ENCODE measurements at regions not wholly inside any gene's neighbourhood (a gene's known extent, or its start where the extent isn't known, plus 50 kb on each side); places are given as distances from the start of the nearest gene placed in this dataset.
"Not testable (repeated sequence)": the region's sequence is repeated elsewhere in the genome, so short reads cannot be mapped to it uniquely, and the experiment has no call there.

DNA sequence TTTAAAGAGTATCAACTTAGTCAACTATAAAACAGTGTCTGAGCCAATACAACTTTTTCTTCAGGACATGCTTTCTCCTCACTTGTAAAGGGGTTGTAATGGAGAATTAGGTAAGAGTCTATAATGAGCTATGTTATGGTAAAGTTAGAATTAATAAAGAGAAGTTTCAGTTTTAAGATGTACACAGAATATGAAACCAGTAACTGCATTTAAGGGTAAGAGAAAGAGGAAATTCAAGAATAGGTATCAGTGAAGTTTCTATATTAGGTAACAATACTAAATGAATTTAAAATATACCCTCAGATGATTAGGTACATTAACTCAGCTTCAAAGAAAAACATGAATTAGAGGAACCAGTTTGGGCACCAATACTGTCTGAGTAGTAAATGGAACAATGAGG is 1444.3 kb upstream of the ADGRB3 start:
- DNase-seq (ENCODE audit: low read depth in 4 of 4, low spot score in 3 of 4) = no peak

DNA sequence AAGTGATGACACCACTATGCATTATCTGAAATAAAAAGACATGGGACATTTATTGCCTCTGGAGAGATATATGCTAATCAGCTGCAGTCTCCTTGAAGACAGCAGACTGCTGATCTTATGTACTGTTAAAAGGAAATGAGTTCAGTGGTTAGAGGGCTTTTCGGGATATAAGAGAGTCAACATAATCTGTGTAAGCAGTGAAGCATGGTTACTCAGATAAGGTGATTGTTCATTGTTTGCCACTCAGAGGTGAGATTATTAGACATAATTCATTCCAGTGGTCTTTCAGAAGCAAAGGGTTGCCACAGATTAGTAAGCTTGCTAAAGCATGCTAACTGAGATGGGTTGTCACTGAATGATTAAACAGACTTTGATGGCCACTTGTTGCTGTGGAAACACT is 1450.7 kb upstream of the ADGRB3 start:
- DNase-seq (ENCODE audit: low read depth in 4 of 4, low spot score in 3 of 4) = no peak

DNA sequence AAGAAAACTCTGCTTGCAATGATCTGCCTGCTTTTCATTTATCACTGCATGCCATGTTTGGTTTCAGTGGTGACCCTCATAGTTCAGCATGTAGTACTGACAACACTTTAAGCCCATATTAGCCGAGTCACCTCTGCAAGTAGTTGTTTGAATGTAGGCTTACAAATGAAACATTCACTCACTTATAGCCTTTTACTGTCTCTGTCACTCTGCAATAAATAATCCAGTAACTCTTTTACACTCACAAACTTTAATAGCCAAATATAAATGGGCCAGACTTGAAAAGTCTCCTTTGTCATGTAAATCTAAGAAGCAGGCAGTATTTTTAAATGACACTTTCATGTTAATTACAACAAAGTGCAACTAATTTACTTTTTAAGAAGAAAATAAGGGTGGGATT is 1460.0 kb upstream of the ADGRB3 start:
- no peak for DNase-seq (ENCODE audit: low read depth in 4 of 4, low spot score in 3 of 4)

DNA sequence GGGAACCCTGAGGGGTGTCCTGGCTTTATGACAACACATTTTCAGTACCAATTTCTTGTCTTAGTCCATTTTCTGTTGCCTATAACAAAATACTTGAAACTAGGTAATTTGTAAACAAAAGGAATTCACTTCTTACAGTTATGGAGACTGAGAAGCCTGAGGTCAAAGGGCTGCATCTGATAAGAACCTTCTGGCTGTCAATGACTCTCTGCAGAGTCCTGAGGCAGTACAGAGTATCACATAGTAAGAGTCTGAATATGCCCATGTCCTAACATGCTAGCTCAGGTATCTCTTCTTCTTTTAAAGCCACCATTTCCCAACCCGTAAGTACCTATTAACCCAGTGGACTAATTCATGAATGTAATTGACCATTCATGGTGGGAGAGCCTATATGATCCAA is 1458.6 kb upstream of the EYS start:
- no peak for DNase-seq (ENCODE audit: low read depth in 4 of 4, low spot score in 3 of 4)

DNA sequence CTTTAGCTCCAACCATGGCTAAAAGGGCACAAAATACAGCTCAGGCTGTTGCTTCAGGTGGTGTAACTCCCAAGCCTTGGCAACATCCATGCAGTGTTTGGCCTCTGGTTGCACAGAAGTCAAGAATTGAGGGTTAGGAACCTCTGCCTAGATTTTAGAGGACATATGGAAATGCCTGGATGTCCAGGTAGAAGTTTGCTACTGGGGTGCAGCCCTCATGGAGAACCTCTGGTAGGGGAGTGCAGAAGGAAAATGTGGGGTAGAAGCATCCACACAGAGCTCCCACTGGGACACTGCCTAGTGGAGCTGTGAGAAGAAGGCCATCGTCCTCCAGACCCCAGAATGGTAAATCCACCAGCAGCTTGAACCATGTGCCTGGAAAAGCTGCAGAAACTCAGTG is 1453.8 kb upstream of the EYS start:
- DNase-seq (ENCODE audit: low read depth in 4 of 4, low spot score in 3 of 4) = no peak

DNA sequence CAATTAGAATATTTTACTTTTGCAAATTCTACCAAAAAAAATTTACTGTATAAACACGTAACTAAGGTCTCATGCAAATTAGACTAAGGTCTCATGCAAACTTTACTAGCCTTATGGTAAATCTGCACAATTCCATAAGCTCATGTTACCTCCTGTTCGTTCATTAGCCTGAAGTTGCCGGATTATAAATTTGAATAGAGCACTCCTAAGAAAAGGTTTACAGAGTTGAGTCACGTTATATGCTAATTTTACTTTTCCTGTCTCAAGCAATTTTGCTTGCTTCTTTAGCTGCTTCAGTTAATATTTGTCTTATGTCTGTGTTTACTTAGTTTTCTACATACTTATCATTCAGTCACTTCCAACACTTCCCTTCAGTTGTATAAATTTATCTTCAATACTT is 1434.0 kb upstream of the EYS start:
- DNase-seq (ENCODE audit: low read depth in 4 of 4, low spot score in 3 of 4) = no peak

DNA sequence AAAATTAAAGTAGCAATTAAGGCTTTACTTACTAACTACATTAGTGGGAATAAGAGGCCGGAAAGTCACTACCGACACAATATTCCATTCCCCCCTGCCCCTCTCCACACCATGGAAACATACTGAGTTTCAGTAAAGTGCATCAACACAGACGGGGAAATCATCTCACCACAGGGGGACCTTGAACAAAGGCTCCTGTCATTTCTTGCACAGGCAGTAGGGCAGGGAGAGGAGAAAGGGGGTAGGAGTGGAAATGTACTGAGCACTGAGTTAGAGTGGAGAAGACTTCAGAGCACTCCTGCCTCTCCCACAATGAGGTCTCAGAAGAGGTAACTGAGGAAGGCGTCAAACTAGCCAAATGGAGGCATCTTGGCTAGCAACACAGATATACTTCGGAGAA is 1426.9 kb upstream of the EYS start:
- no peak for DNase-seq (ENCODE audit: low read depth in 4 of 4, low spot score in 3 of 4)

DNA sequence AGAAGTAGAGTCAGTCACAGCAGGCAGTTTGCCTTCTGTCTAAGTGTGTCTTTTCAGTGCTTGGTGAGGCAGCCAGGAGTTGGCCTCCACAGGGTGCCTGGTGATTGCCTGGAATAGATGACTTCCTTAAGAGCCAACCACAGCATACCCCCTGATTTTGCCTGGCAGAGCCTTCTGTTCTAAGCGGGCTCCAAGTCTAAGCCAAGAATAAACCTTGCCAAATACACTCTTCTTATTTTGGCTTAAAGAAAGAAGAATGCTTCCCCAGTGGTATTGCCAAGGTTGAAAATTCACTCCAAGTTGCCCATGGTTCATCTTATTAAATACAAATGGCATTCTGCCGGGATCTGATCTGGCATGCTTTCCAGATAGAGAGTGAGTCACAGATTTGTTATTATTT is 1424.8 kb upstream of the EYS start:
- no peak for DNase-seq (ENCODE audit: low read depth in 4 of 4, low spot score in 3 of 4)

DNA sequence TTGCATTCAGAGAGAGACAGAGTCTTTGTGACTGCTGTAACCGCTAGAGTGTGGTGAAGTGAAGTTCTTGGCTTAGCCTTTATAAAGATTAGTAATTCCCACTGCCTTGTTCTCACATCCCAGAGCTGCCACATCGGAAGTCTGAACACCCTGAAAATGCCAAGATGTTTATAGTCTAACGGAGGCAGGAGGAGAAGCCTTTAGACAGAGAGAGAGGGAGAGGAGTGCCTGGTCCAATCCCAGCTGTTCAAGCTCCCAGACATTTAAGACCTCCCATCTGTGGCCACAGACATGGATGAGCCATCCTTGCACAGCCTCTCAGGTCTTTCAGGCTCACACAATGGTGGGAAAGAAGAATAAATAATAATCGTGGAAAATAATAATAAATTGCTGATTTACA is 1422.8 kb upstream of the EYS start:
- no peak for DNase-seq (ENCODE audit: low read depth in 4 of 4, low spot score in 3 of 4)

DNA sequence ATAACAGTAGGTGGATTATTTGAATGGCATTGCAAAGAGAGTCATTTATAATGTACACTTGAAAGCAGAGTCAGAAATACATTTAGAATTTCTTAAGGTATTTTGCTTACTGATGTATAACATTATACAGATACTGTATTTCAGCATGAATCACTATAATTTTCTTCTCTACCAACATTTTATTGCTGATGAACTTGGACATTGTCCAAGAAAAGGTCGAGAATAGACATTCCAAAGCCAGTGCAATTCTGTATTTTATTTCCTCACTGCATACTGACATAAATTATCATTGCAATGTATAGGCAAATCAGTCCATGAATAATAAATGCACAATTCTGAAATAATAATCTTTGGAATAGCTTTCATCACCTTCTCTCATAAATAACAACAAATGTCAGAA is 1420.0 kb upstream of the EYS start:
- no peak for DNase-seq (ENCODE audit: low read depth in 4 of 4, low spot score in 3 of 4)

DNA sequence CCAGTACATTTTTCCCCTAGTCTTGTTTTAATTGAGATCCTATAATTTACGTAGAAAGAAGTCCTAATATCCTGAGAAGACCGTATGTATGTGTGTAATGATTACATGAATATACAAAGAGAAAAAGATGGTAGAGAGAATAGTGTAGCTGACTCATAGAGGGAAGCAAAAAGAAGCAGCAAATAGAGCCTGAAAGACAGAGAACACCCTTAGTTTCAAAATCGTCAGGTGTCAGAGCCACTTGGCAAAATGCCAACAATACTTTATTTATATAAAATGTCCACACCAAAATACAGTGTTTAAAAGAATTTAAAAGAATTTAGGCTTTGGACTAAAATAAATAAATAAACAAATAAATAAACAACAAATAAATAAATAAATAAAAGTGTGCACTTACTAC is 1414.1 kb upstream of the EYS start:
- no peak for DNase-seq (ENCODE audit: low read depth in 4 of 4, low spot score in 3 of 4)

DNA sequence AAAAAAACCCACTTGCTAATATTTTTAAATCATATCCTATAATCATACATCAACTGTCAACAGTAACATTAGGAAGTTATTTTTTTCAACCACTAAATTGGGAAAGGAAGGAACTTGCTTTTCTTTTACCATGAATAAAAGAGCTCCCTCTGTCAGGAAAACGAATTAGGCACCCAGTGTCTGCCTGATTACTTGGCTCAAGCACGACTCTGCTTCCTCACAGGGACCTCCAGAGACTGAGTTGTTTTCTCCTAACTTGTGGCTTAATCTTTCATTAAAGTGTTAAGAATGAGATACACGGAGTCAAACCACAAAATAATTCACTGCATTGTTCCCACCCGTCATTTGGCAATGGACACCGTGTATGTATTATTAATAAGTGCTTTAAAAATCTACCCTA is 1405.1 kb upstream of the EYS start:
- DNase-seq (ENCODE audit: low read depth in 4 of 4, low spot score in 3 of 4) = no peak

DNA sequence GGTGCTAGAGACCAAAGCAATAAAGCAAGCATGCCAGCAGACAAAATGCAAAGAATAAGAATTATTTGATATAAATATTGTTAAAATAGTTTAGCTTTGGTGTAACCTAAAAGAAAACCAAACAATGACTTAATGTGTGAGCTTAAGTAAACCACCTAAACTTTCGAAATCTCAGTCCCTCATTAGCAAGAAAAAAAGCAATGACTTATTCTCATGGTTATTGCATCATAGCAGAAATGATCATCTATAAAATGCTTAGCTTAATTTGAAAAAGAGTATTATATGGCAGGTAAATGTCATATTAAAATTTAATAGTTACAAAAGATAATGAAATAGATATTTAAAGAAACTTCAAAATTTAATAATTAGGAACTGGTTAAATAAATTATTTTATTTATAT is 1395.7 kb upstream of the EYS start:
- no peak for DNase-seq (ENCODE audit: low read depth in 4 of 4, low spot score in 3 of 4)

DNA sequence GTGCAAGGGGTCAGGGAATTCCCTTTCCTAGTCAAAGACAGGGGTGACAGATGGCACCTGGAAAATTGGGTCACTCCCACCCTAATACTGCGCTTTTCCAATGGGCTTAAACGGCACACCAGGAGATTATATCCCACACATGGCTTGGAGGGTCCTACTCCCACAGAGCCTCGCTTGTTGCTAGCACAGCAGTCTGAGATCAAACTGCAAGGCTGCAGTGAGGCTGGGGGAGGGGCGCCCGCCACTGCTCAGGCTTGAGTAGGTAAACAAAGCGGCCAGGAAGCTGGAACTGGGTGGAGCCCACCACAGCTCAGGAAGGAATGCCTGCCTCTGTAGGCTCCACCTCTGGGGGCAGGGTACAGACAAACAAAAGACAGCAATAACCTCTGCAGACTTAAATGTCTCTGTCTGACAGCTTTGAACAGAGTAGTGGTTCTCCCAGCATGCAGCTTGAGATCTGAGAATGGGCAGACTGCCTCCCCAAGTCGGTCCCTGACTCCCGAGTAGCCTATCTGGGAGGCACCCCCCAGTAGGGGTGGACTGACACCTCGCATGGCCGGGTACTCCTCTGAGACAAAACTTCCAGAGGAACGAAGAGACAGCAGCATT is 1388.7 kb upstream of the EYS start:
- not testable (repeated sequence) for DNase-seq (ENCODE audit: low read depth in 4 of 4, low spot score in 3 of 4)

DNA sequence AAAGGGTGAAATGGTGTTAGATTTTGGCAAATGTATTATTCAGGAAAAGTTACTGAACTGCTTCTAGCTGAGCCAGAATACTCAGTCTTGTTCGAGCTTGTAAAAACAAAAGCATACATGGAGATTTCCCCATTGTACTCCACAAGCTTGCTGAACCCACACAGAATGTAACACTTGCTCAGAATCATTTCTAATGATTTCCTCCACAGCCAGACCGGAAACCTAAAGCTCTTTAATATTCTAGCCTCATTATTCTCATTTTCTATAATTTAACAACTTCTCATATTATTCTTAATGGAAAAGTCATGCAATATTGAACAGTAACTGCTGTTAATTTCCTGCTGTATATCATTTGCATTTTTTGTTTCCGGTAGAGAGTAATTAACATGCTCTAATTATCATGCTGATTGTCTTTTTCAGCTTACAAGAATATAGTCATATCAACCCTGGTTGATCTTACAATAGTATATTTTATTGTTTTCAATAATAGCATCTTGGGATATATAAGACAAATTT is 1387.5 kb upstream of the EYS start:
- no peak for DNase-seq (ENCODE audit: low read depth in 4 of 4, low spot score in 3 of 4)

DNA sequence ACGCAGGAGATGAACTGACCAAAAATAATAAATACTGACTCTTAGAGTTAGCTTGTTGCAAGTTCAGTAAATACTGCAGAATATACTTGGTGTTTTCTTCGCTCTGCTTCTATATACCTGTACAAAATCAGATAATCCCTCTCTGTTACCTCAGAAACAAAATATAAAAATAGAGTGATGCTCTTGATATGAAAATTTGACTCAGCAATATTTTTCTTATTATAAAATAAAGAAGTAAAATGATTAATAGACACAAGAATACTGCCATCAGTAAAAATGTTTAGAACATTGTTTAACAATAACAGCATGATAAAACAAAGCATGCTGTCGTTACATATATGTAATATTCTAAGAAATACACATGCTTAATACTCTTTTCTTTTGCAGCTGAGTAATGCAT is 1366.9 kb upstream of the EYS start:
- DNase-seq (ENCODE audit: low read depth in 4 of 4, low spot score in 3 of 4) = no peak

DNA sequence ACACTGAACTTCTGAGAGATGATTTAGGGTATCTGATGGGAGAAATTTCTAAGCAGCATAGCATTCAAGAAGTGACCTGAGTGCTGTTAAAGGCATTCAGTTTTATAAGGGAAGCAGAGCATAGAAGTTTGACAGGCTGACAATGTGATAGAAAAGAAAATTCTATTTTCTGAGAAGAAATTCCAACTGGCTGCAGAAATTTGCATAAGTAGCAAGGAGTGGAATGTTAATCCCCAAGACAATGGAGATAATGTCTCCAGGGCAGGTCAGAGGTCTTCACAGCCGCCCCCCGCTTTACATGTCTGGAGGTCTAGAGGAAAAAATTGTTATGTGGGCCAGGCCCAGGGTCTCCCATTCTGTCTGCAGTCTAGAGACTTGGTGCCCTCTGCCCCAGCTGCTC is 1361.8 kb upstream of the EYS start:
- DNase-seq (ENCODE audit: low read depth in 4 of 4, low spot score in 3 of 4) = no peak

DNA sequence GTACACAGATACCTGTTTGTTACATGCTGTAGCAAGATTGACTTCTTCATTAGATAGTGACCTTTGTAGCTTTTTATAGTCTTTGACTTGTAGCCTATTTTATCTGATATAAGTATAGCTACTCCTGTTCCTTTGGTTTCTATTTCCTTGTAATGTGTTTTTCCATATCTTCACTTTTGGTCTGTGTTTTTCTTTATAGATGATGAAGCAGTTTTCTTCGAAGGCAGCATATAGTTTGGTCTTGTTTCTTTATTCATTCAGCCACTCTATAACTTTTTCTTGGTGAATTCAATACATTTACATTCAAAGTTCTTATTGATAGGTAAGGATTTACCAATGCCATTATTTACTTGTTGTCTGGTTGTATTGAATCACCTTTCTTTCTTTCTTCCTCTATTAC is 1357.3 kb upstream of the EYS start:
- DNase-seq (ENCODE audit: low read depth in 4 of 4, low spot score in 3 of 4) = no peak

DNA sequence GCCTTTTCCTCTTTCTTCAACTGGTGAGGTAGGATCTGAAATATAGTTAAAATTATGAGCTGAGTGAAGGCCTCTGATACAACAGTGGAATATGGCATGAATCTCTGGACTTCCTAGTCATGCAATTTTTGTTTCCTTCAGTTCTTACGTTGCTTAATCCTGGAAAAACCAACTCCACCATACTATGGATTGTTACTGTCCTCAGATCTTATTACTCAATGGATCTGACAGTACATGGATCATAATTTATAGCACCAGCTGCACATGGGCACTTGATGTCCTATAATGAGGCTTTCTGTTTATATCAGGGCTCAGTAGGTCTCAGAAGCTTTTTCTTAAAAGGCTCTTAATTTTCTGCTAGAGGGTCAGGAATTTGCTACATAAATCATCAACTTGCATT is 1341.0 kb upstream of the EYS start:
- no peak for DNase-seq (ENCODE audit: low read depth in 4 of 4, low spot score in 3 of 4)

DNA sequence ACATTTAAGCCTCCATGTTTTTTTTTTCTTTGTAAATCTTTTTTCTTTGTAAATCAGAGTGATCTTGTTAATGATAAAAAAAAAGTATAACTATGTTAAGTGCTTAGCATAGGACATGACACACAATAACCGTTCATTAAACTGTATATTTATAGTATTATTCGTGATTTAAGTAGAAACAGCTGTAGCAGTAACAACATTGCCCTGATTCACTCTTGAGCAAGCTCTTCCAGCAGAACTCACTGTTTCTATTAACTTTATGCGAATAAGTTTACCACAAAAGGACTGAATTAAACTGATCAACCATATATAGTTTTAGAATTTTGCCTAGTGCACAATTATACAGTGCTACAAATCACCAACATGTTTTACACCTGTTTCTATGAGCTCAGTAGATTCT is 1338.0 kb upstream of the EYS start:
- DNase-seq (ENCODE audit: low read depth in 4 of 4, low spot score in 3 of 4) = no peak

DNA sequence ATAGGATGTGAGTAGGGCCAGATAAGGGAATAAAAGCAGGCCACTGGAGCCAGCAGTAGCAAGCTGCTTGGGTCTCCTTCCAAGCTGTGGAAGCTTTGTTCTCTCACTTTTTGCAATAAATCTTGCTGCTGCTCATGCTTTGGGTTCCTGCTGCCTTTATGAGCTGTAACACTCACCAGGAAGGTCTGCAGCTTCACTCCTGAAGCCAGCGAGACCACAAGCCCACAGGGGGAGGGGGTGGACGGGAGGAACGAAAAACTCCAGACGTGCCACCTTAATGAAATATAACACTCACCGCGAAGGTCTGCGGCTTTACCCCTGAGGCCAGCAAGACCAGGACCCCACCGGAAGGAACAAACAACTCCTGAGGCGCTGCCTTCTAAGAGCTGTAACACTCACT is 1324.4 kb upstream of the EYS start:
- DNase-seq (ENCODE audit: low read depth in 4 of 4, low spot score in 3 of 4) = no peak

DNA sequence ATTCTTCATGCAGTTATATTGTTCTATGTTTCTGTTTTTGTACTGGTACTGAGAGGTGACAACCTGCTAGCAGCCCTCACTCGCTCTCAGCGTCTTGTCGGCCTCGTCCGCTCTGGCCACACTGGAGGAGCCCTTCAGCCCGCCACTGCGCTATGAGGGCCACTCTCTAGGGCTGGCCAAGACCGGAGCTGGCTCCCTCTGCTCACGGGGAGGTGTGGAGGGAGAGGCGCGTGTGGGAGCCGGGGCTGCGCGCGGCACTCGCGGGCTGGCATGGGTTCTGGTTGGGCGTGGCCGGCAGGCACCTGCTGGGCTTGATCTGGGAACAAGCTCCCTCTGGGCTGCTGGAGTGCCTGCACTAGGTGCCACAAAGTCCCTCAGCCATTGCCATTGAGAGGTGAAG is 1323.8 kb upstream of the EYS start:
- no peak for DNase-seq (ENCODE audit: low read depth in 4 of 4, low spot score in 3 of 4)

DNA sequence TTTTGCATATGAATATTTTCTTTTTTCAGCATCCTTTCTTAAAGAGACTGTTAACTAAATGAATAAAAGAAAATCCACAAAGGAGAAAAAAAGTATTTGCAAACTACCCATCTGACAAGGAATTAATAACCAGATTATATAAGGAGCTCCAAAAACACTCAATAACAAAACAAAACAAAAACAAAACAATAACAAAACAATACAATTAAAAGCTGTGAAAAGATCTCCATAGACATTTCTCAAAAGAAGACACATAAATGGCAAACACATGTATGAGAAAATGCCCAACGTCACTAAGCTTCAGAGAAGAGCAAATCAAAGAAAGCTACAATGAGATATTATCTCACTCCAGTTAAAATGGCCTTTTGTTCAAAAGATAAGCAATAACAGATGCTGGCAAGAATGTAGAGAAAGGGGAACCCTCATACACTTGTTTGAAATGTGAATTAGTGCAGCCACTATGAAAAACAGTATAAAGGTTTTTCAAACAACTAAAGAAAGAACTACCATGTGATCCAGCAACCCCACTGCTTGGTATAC is 1310.0 kb upstream of the EYS start:
- DNase-seq (ENCODE audit: low read depth in 4 of 4, low spot score in 3 of 4) = no peak
